Neuronal stem cell (in vitro differentiated cells): ENCODE measurements at regions not wholly inside any gene's neighbourhood (a gene's known extent, or its start where the extent isn't known, plus 50 kb on each side); places are given as distances from the start of the nearest gene placed in this dataset.

Experiments
- DNase-seq: peaks from one replicate; pipeline ENCODE4 v3.0.0-alpha.2; 2013; ENCODE audit warnings: low spot score
- H2AFZ ChIP-seq: one replicate; pipeline ENCODE4 v1.6.1; 2013; ENCODE audit warnings: mild to moderate bottlenecking, low read length, inconsistent platforms
- H2AK5ac ChIP-seq: 2 replicates; pipeline ENCODE4 v1.6.1; 2013; ENCODE audit warnings: low read depth, mild to moderate bottlenecking, inconsistent platforms, low read length, moderate library complexity, mixed read lengths
- H2BK120ac ChIP-seq: 2 replicates; pipeline ENCODE4 v1.6.1; 2013; ENCODE audit warnings: low read depth, mild to moderate bottlenecking, inconsistent platforms, low read length, moderate library complexity, mixed read lengths
- H2BK12ac ChIP-seq: one replicate; pipeline ENCODE4 v1.6.1; 2013; ENCODE audit warnings: low read length, inconsistent platforms
- H2BK15ac ChIP-seq: 2 replicates; pipeline ENCODE4 v1.6.1; 2013; ENCODE audit warnings: mild to moderate bottlenecking, low read length, inconsistent platforms, mixed read lengths
- H2BK5ac ChIP-seq: one replicate; pipeline ENCODE4 v1.6.1; 2013; ENCODE audit warnings: inconsistent platforms, mild to moderate bottlenecking, low read length, moderate library complexity
- H3K14ac ChIP-seq: one replicate; pipeline ENCODE4 v1.6.1; 2013; ENCODE audit warnings: low read length, inconsistent platforms
- H3K18ac ChIP-seq: 2 replicates; pipeline ENCODE4 v1.6.1; 2013; ENCODE audit warnings: low read length, inconsistent platforms
- H3K23ac ChIP-seq: 2 replicates; pipeline ENCODE4 v1.6.1; 2013; ENCODE audit warnings: low read depth, mild to moderate bottlenecking, mixed read lengths, low read length, inconsistent platforms; ENCODE audit not compliant: poor library complexity
- H3K27ac ChIP-seq: replicated peaks from 3 replicates; pipeline ENCODE4 v1.5.1; 2013; ENCODE audit warnings: low read length, inconsistent platforms
- H3K27me3 ChIP-seq, 3 experiments: 2 replicates each; pipeline ENCODE4 v1.6.1; 2013; ENCODE audit warnings: low read length in 3 of 3, mild to moderate bottlenecking in 2 of 3, inconsistent platforms in 1 of 3, low read depth in 1 of 3, mixed read lengths in 1 of 3, moderate library complexity in 1 of 3; ENCODE audit not compliant: control insufficient read depth in 3 of 3, insufficient read depth in 3 of 3
- H3K36me3 ChIP-seq, 2 donors: replicated peaks in 1 of 2; 2 replicates each; pipeline ENCODE4 v1.6.1; 2013; ENCODE audit warnings: low read length in 2 of 2; ENCODE audit not compliant: control insufficient read depth in 2 of 2, insufficient read depth in 2 of 2
- H3K4ac ChIP-seq: 2 replicates; pipeline ENCODE4 v1.6.1; 2013; ENCODE audit warnings: inconsistent platforms, mild to moderate bottlenecking, low read length, moderate library complexity
- H3K4me1 ChIP-seq, 2 donors: 1 replicate in 1 of 2; 2 replicates in 1 of 2; pipeline ENCODE4 v1.6.1; 2013; ENCODE audit warnings: low read length in 2 of 2, low read depth in 1 of 2; ENCODE audit not compliant: control insufficient read depth in 2 of 2, insufficient read depth in 1 of 2
- H3K4me2 ChIP-seq: one replicate; pipeline ENCODE4 v1.6.1; 2013; ENCODE audit warnings: mild to moderate bottlenecking, low read length, inconsistent platforms; ENCODE audit not compliant: insufficient read depth, poor library complexity, severe bottlenecking
- H3K4me3 ChIP-seq, 2 donors: 2 replicates each; pipeline ENCODE4 v1.5.1; 2013; ENCODE audit warnings: low read length in 2 of 2, mild to moderate bottlenecking in 2 of 2, inconsistent platforms in 1 of 2, moderate library complexity in 1 of 2
- H3K79me1 ChIP-seq: one replicate; pipeline ENCODE4 v1.6.1; 2013; ENCODE audit warnings: low read depth, mild to moderate bottlenecking, inconsistent platforms, low read length, moderate library complexity
- H3K9ac ChIP-seq: one replicate; pipeline ENCODE4 v1.6.1; 2013; ENCODE audit warnings: mild to moderate bottlenecking, low read depth, low read length, inconsistent platforms; ENCODE audit not compliant: poor library complexity
- H3K9me3 ChIP-seq, 2 donors: replicated peaks in 1 of 2; 2 replicates each; pipeline versions ENCODE3 to v1.6.1; 2013; ENCODE audit warnings: low read length in 2 of 2, mild to moderate bottlenecking in 2 of 2, inconsistent platforms in 1 of 2, low read depth in 1 of 2, mixed read lengths in 1 of 2, moderate library complexity in 1 of 2; ENCODE audit not compliant: control insufficient read depth in 2 of 2, insufficient read depth in 1 of 2
- H4K8ac ChIP-seq: one replicate; pipeline ENCODE4 v1.6.1; 2013; ENCODE audit warnings: low read depth, mild to moderate bottlenecking, inconsistent platforms, low read length, moderate library complexity
- H4K91ac ChIP-seq: one replicate; pipeline ENCODE4 v1.6.1; 2013; ENCODE audit warnings: low read length, low read depth, mild to moderate bottlenecking, inconsistent platforms; ENCODE audit not compliant: poor library complexity
- WGBS, 2 donors: extraction: QIAGEN DNeasy Blood & Tissue Kit; methylation state at CpG; one replicate each; pipeline ENCODE4 v1.1.7; 2013; ENCODE audit warnings: missing lambda C conversion rate in 2 of 2, mixed read lengths in 1 of 2; ENCODE audit not compliant: insufficient read length in 2 of 2, insufficient replicate concordance in 1 of 2; ENCODE audit errors: extremely low coverage in 2 of 2; 5-methylcytosine and 5-hydroxymethylcytosine counted together

- Histone ChIP-seq H3K9ac (no peak overlapping the region), H3K9me3 (peaks cover 0 to 2% of the 10 kb centered on the region in 2 donors), H3K27me3 (peaks cover 0 to 5% (median 0%) of the 10 kb centered on the region in 3 experiments), H3K4ac (no peak overlapping the region), H3K4me1 (peaks cover 0 to 11% of the 10 kb centered on the region in 2 donors), H2AFZ (no peak overlapping the region), H3K27ac (no peak overlapping the region), H3K4me3 (no peak overlapping the region), H2AK5ac (no peak overlapping the region), H4K8ac (no peak overlapping the region), H3K4me2 (no peak overlapping the region), H3K18ac (no peak overlapping the region), H3K79me1 (no peaks in the 10 kb centered on the region), H2BK120ac (no peak overlapping the region), H2BK5ac (no peak overlapping the region), H4K91ac (no peak overlapping the region), H3K23ac (no peak overlapping the region), H2BK12ac (no peak overlapping the region), H2BK15ac (no peak overlapping the region), H3K14ac (no peak overlapping the region), H3K36me3 (no peaks in the 10 kb centered on the region)
- DNase-seq: no peak
- WGBS, 2 donors: no CpG with 5 or more reads among the region's 1 CpG
Measured at GRCh38 chr14:75373616-75374015, 54.2 kb upstream of the JDP2 start.

GRCh38 chr14:75374911-75375310 lies 52.9 kb upstream of the JDP2 start:
- Histone ChIP-seq H2AFZ (no peak overlapping the region), H3K27me3 (peaks cover 0 to 5% (median 0%) of the 10 kb centered on the region in 3 experiments), H3K79me1 (no peaks in the 10 kb centered on the region), H2BK12ac (no peak overlapping the region), H4K8ac (no peak overlapping the region), H3K14ac (no peak overlapping the region), H3K23ac (no peak overlapping the region), H3K4me1 (peaks cover 4 to 21% of the 10 kb centered on the region in 2 donors), H4K91ac (no peak overlapping the region), H2AK5ac (no peak overlapping the region), H2BK15ac (no peak overlapping the region), H2BK120ac (no peak overlapping the region), H2BK5ac (no peak overlapping the region), H3K9ac (no peak overlapping the region), H3K18ac (no peak overlapping the region), H3K4me3 (no peak overlapping the region), H3K4ac (no peak overlapping the region), H3K36me3 (no peaks in the 10 kb centered on the region), H3K4me2 (no peak overlapping the region), H3K9me3 (peaks cover 0 to 2% of the 10 kb centered on the region in 2 donors), H3K27ac (no peak overlapping the region)
- DNase-seq: no peak
- WGBS, 2 donors: no CpG with 5 or more reads among the region's 1 CpG

GRCh38 chr14:75375983-75376382 lies 51.8 kb upstream of the JDP2 start:
- Histone ChIP-seq H3K18ac (no peak overlapping the region), H4K91ac (no peak overlapping the region), H2BK120ac (no peak overlapping the region), H2BK12ac (no peak overlapping the region), H3K4ac (no peak overlapping the region), H3K14ac (no peak overlapping the region), H3K27ac (no peak overlapping the region), H3K36me3 (no peaks in the 10 kb centered on the region), H3K23ac (no peak overlapping the region), H3K4me3 (no peak overlapping the region), H3K9me3 (peaks cover 0 to 2% of the 10 kb centered on the region in 2 donors), H4K8ac (no peak overlapping the region), H2BK15ac (no peak overlapping the region), H3K27me3 (no peaks in the 10 kb centered on the region), H2BK5ac (no peak overlapping the region), H3K79me1 (no peaks in the 10 kb centered on the region), H3K4me1 (peaks cover 4 to 27% of the 10 kb centered on the region in 2 donors), H2AFZ (no peak overlapping the region), H3K9ac (no peak overlapping the region), H2AK5ac (no peak overlapping the region), H3K4me2 (no peak overlapping the region)
- DNase-seq: no peak
- WGBS, 2 donors: no CpG with 5 or more reads among the region's 3 CpGs
